Fibroblast of pulmonary artery (primary cell): ENCODE measurements at regions not wholly inside any gene's neighbourhood (a gene's known extent, or its start where the extent isn't known, plus 50 kb on each side); places are given as distances from the start of the nearest gene placed in this dataset.

ENCODE experiments used
- DNase-seq: peaks from one replicate; pipeline ENCODE4 v3.0.0-alpha.2; 2010; ENCODE audit warnings: low read depth
- H3K4me3 ChIP-seq: replicated peaks from 2 replicates; pipeline ENCODE4 v1.5.1; 2011; ENCODE audit warnings: low read depth, mild to moderate bottlenecking, control low read depth, low read length, moderate library complexity
- CTCF ChIP-seq: IDR thresholded peaks from 2 replicates; pipeline ENCODE4 v1.5.1; 2011; ENCODE audit warnings: mild to moderate bottlenecking, control low read depth, low read length, inconsistent platforms; ENCODE audit errors: missing control alignments

- no peak for TF ChIP-seq CTCF
- no peak for DNase-seq
- H3K4me3 ChIP-seq: no peak overlapping the region
Measured at GRCh38 chr15:70181626-70182255, 84.0 kb upstream of the TLE3 start.

- no peak for DNase-seq
- TF ChIP-seq CTCF: no peak
- no peak overlapping the region for H3K4me3 ChIP-seq
Measured at GRCh38 chr15:70180186-70180875, 82.6 kb upstream of the TLE3 start.

- TF ChIP-seq CTCF: no peak
Measured at GRCh38 chr15:70179309-70179892, 81.7 kb upstream of the TLE3 start.

GRCh38 chr15:70178335-70179084 lies 80.8 kb upstream of the TLE3 start:
- no peak for DNase-seq
- no peak for TF ChIP-seq CTCF
- no peak overlapping the region for H3K4me3 ChIP-seq

More at GRCh38 chr15:70179309-70179892, 81.7 kb upstream of the TLE3 start:
- no peak for DNase-seq
- no peak overlapping the region for H3K4me3 ChIP-seq

GRCh38 chr15:70172566-70173225 lies 75.0 kb upstream of the TLE3 start:
- H3K4me3 ChIP-seq: no peak overlapping the region
- DNase-seq: no peak
- TF ChIP-seq CTCF: no peak

GRCh38 chr15:70172124-70172523 lies 74.4 kb upstream of the TLE3 start:
- TF ChIP-seq CTCF: no peak
- H3K4me3 ChIP-seq: no peak overlapping the region
- DNase-seq: no peak
